GM12878 (cell line): ENCODE measurements at regions not wholly inside any gene's neighbourhood (a gene's known extent, or its start where the extent isn't known, plus 50 kb on each side); places are given as distances from the start of the nearest gene placed in this dataset.

Source experiments
- CEBPB ChIP-seq, 2 experiments: fragments of 150-350 bp in 1 of 2; IDR thresholded peaks; 2 replicates each; pipeline ENCODE4 v1.6.1; 2012 to 2014; ENCODE audit warnings: low read depth in 2 of 2, low read length in 2 of 2, borderline replicate concordance in 1 of 2, inconsistent platforms in 1 of 2
- JUND ChIP-seq: IDR thresholded peaks from 2 replicates; pipeline ENCODE4 v1.6.1; 2012; ENCODE audit warnings: low read depth, mild to moderate bottlenecking, low read length, improper control_type of control experiment, moderate library complexity
- PBX3 ChIP-seq: IDR thresholded peaks from 2 replicates; pipeline ENCODE4 v1.6.1; 2011; ENCODE audit warnings: mild to moderate bottlenecking, low read depth, low read length, moderate library complexity; ENCODE audit not compliant: insufficient replicate concordance
- REST ChIP-seq: IDR thresholded peaks from 2 replicates; pipeline ENCODE4 v1.6.1; 2012; ENCODE audit warnings: mild to moderate bottlenecking, low read depth, low read length

- TF ChIP-seq REST (no peak), JUND (no peak), PBX3 (no peak), CEBPB (IDR thresholded peaks at IDR 0.05; ENCODE audit: borderline replicate concordance in 1 of 2, low read depth in 2 of 2, low read length in 2 of 2) (no peak)
Observed at GRCh38 chr6:14031516-14031915, 86.1 kb upstream of the CD83 start.
